ENCODE measurements at regions not wholly inside any gene's neighbourhood (a gene's known extent, or its start where the extent isn't known, plus 50 kb on each side); places are given as distances from the start of the nearest gene placed in this dataset.
A peak's percentile ranks its signal among the peaks of the same experiment; 100 is the strongest.
"Not testable (repeated sequence)": the region's sequence is repeated elsewhere in the genome, so short reads cannot be mapped to it uniquely, and the experiment has no call there.

GRCh38 chr2:12533337-12534005 is 183.3 kb upstream of the TRIB2 start:
- no peak for DNase-seq

GRCh38 chr2:12534646-12535263 is 182.0 kb upstream of the TRIB2 start:
- DNase-seq, result peak; percentile 93

DNA sequence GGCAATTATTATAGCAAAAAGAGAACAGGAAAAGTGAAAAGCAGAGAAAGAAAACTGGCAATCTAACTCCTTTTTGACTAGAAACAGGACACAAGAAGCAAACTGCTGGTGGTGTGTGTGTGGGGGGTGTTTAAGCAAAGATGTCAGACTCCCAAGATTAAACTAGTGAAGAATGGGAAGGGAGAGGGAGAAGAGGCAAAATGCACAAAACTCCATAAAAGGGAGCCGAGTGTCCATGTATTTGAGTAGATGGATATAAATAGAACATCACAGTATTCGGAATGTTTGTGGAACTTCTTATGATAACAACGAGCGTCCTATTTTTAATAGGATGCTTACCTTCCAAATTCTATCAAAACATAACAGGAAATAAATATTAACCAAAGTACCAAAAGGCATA is 179.8 kb upstream of the TRIB2 start:
- DNase-seq, result no peak

DNA sequence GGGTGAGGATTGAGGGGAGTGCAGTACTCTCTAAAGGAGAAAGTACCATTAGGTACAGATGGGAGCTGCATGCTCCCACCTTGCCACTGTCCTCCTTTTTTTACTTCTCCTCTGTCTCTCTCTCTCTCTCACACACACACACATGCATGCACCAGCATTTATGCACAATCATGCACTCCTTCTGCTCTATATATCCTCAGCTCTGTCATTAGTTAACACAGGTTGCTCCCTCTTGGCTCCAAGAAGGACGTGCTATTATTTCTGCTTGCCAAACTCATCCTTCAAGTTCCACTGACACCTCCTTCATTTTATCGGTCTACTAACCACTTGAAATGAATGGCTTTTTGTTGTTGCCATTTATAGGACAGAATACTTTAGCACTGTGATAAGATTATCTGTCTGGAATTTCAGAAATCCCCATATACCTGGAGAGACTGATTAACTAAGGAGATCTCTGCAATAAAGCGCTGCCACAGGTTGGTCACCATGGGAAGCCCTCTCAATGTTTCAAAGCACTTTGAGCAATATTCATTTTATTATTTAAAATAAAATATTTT is 178.5 kb upstream of the TRIB2 start:
- DNase-seq, result no peak

- no peak for DNase-seq
These were observed 177.4 kb upstream of the TRIB2 start for GRCh38 chr2:12539336-12539735.

GRCh38 chr2:12539776-12540562 is 176.8 kb upstream of the TRIB2 start:
- DNase-seq, result no peak

- DNase-seq, result no peak
These were observed 173.4 kb upstream of the TRIB2 start for GRCh38 chr2:12543076-12543977.

DNA sequence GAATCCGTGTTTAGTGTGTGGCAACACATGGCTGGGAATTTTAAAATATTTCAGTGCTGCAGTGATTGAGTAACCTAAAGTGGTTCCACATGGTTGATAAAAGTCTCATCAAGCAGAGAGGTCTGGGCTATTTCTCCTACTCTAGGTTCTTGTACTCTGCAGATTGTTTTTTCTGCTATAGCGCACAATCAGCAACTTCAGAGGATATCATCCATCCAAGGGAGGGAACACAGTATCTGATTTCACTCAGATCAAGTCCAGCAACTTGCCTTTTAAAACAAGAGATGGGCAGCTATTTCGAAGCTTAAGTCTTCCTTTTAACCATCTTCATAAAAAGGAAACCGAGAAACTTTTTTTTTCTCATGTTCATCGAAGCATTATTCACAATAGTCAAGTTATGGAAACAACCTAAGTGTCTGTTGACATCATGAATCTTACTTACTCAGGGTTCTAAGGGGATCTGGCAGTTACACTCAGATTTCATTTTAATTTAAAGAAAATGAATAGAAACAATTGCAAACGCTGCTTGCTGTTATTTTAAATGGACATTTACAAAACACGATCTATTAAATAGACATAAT is 172.7 kb upstream of the TRIB2 start:
- DNase-seq, result no peak

DNA sequence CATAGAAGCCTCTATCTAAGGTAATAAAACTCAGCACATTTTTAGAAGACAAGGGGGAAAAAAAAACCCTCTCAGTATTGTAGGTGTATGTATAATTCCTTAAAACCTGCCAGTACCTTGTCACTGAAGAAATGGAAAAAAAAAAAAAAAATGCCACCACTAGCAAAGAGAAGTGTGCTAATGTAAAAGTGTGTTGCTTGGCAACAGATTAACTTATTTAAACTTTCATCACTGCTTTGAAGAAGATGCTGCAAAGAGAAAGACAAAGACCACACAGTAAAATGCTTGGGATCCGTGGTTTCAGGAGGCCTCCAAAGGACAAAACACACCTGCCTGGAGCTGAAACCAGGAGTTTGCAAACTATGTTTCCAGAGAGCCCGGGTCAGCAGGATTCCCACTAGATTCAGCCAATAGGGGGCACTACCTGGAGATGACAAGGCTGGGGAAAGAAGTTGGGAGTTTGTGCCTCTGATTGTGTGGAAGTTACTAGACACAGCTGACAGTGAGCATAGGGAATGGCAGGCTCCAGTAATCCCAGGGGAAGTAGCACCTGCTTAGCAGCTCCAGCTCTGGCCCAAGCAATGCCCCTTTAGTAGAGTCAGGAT is 169.1 kb upstream of the TRIB2 start:
- no peak for DNase-seq

DNA sequence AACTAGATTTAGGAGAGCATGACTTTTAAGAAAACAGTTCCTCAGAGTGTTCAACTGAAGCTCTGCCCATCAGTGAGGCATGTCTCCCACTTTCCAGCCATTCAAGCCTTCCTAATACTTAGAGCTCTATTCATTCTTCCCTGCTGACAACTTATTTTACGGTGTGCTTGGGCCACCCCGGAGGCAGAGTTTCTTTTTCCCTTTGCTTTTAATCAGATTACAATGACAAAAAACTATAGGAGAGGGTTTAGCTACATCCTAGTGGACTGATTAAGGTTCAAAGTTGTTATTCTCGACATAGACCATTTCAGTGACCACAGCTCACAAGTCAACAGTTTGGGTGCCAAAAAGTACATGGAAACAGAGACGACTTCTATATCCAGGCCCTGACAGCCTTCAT is 167.8 kb upstream of the TRIB2 start:
- no peak for DNase-seq

GRCh38 chr2:12549641-12550040 is 167.1 kb upstream of the TRIB2 start:
- no peak for DNase-seq

- no peak for DNase-seq
These were observed 164.6 kb upstream of the TRIB2 start for GRCh38 chr2:12552092-12552491.

DNA sequence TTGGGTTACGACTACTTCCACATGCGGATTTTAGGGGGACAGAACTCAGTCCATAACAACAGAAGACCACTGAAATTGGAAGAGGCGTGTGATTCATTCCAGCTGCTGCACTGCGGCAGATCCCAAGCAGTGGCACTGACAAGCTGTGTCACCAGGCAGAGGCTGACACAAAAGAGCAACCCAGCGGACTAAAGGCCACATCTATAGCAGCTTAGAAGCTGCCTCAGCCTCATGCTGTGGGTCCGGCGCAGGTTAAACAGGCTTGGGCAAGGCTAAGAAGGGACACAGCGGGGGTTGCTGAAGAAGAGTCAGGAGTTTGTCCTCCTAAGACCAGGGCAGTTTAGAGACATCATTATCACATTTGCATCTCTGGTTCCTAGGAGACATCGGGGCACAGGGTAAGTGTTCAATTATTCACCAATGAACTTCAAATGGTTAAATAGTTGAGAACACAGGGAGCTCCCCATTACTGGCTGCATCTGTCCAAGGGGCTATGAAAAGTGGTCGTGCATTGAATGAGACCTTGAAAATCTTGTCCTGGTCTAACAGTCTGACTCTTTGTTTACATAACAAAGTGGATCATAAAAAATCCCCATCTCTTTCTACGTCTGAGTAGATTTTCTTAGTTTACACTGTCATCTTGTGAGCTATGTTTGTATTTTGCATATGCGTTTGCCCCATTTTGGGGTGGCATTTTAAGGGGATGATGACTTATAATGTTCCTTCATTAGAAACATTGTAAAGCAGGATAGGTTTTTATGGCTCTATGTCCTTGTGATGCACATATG is 162.3 kb upstream of the TRIB2 start:
- no peak for DNase-seq

DNA sequence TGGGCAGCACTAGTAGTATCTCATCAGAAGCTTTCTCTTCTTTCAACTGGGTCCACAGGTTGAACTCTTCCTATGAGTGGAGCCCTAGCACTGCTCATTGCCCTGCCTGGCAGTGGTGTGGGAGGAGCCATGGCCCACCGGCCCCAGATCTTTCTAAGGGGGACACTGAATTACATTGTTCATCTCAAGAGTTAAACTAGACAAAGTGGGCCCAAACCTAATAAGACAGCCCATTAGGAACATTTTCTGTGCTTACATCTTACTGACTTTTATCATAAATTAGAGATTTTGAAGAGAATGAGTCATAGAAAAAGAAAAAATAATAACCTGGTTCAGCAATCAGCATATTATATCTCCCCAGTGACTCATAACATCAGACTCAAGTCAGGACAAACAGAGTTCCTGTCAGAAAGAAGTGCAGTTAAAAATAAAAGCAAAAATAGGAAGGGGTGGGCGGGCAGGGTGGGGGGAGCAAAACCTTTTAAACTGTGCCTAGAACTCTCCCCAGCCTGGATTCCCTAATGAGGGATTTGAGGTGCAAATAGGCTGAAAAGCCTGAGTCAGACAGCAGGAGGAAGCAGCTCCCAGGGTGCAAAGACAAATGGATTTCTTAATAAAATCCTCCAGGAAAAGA is 161.6 kb upstream of the TRIB2 start:
- no peak for DNase-seq

- DNase-seq, result no peak
These were observed 160.0 kb upstream of the TRIB2 start for GRCh38 chr2:12556762-12557161.

DNA sequence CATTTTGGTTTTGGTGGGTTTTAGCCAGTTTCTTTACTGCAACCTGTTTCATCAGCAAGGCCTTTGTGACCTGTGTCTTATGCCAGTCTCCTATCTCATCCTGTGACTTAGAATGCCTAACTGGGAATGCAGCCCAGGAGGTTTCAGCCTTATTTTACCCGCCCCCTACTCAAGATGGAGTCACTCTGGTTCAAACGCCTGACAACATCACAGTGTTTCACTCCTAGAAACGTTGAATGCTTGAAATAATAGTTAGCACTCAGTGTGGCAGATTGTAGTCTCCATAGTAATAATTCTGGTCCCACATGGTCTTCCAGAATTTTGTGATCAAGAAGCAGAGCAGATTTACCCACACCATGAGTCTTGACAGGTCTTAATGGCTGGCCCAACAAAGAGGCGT is 159.0 kb upstream of the TRIB2 start:
- DNase-seq, result no peak

DNA sequence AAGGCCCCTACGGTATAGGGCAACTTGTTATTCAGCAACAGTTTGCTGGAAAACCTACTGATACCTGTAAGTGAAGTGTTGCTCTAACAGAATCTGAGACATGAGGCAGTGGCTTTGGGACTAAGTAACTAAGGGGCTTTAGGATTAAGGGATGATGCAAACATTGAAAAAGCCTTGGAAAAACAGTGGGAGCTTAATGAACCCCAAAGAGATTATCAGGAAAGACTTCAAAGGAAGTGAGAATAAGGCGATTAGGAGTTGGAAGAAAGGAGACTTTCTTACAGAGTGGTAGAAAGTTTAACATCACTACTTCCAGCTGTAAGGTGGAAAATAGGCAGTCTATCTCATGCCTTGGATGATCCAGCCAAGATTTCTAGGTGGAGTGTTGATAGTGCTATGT is 158.2 kb upstream of the TRIB2 start:
- no peak for DNase-seq

GRCh38 chr2:12560618-12561017 is 156.1 kb upstream of the TRIB2 start:
- DNase-seq, result no peak

DNA sequence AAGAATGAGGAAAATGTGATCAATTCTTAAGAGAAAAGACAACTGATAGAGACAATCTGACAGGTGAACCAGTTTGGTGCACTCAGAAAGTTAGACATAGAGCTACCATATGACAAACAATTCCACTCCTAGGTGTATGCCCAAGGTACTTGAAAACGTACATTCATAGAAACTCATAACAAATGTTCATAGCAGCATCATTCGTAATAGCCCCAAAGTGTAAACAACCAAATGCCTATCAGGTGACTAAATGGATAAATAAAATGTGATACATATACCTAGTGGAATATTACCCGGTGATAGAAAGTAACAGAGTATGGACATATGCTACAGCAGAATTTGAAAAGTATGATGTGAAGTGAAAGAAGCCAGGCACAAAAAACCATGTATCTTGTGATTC is 149.3 kb upstream of the TRIB2 start:
- DNase-seq, result no peak

GRCh38 chr2:12569510-12569909 is 147.2 kb upstream of the TRIB2 start:
- not testable (repeated sequence) for DNase-seq

DNA sequence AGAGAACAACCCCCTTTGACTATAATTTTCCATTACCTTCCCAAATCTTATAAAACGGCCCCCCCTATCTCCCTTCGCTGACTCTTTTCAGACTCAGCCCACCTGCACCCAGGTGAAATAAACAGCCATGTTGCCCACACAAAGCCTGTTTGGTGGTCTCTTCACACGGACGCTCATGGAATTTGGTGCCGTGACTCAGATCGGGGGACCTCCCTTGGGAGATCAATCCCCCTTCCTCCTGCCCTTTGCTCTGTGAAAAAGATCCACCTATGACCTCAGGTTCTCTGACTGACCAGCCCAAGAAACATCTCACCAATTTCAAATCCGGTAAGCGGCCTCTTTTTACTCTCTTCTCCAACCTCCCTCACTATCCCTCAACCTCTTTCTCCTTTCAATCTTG is 146.8 kb upstream of the TRIB2 start:
- not testable (repeated sequence) for DNase-seq
